ENCODE measurements at regions not wholly inside any gene's neighbourhood (a gene's known extent, or its start where the extent isn't known, plus 50 kb on each side); places are given as distances from the start of the nearest gene placed in this dataset.

DNA sequence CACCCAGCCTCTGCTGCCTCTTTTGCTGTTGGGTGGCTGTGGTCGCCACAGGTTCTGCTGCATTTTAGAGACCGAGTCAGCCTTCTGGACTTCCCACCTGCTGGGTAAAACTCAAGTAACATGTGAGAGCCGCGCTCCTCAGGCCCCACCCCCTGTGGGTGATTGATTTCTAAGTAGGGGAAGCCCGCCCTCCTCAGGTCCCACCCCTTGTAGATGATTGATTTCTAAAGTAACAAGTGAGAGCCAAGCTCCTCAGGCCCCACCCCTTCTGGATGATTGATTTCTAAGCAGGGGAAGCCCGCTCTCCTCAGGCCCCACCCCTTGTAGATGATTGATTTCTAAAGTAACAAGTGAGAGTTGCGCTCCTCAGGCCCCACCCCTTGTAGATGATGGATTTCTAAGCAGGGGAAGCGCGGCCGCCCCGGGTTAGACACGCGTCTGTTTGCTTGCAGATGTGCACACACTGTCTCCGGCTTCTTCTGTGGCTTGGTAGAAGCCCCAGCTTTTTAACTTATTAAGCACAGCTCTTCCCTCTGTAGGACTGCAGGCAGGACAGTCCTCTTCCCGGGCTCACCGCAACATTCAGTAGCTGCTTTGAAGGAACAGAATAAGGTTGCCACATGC, 83.4 kb downstream of the FAM43A start:
- DNase-seq (ENCODE audit: low read depth in 2 of 2), result peak; percentile 76 to 93

DNA sequence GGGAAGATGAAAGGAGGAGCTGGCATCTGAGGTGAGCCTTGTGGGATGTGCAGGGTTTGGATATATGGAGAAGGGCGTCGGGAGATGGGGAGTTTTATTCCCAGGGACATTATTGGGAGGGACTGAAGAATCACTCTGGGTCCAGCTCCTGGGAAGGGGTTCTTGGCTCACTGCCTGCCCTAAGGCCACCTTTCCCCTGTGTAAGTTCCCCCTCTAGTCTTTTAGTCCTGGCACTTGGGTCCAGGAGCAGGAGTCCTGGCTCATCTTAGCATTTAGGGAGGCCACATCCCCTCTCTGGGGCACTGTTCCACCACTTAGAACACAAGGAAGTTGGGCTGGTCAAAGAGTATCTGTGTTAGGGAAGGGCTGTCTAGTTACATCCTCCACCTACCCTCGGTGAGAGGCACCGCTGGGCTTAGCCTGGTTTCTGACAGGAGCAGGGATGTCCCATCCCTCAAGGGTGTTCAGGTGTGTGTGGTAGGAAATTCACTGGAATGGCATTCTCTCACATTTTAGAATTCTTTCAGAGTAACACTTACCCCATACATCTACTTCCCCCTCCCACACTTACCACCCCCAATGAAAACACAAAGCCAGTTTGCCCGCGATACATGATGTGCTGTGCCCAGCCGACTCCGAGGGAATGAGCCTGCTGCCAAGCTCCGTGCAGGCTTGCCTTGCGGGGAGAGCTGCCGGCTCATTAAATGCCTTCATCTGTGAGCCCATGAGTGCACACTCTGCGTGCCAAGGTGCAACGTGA, 86.7 kb downstream of the FAM43A start:
- DNase-seq (ENCODE audit: low read depth in 2 of 2), result no peak

GRCh38 chr3:194773216-194773615, 87.5 kb downstream of the FAM43A start:
- no peak for DNase-seq (ENCODE audit: low read depth in 2 of 2)

DNA sequence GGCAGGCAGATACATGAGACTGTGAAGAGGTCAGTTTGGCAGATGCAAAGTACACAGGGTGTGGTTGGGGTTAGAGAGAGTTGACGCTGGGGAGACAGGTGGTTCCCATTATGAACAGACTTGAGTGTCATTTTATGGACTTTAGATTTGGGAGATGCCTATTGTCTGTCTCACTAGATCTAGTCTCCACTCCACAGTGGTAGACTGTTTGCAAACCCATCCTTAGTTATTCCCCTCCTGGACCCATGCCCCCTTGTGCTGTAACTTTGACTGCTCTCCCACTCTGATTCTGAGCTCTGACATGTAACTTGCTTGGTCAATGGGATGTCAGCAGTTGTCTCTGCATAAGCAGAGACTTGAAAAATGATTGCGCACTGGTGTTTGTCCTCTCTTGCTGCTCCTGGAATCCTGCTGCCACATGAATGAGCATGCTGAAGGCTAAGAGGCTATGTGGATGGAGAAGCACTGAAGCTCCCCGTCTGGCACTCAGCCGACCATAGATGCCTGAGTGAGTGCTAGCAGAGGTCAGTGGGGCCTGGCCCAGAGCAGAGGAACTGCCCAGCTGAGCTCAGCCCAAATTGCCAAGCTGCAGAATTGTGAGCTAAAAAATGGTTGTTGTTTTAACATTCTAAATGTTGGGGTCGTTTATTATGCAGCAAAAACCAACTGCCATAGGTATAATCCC, 88.2 kb downstream of the FAM43A start:
- no peak for DNase-seq (ENCODE audit: low read depth in 2 of 2)

- no peak for DNase-seq (ENCODE audit: low read depth in 2 of 2)
Measured at GRCh38 chr3:194775266-194775665, 89.6 kb downstream of the FAM43A start.

DNA sequence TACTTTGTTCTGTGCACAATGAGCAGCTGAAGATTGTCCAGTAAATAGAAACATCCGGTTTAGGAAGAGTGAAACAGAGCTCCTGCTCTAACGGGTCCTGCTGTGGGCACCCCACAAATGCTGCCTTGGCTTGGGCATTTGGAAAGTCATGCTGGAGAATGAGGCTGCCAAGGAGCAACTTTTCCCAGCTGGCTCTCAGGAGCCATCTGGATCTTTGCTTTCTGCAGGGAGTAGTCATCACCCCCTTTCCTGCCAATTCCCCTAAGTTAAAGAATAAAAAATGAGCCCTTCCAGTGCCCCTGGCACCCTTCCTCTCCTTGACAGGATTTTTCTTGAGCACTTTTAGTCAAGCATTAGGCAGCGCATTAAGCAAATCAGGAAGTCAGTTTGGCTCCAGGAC, 90.0 kb downstream of the FAM43A start:
- no peak for DNase-seq (ENCODE audit: low read depth in 2 of 2)

GRCh38 chr3:194777729-194778128, 92.0 kb downstream of the FAM43A start:
- no peak for DNase-seq (ENCODE audit: low read depth in 2 of 2)

DNA sequence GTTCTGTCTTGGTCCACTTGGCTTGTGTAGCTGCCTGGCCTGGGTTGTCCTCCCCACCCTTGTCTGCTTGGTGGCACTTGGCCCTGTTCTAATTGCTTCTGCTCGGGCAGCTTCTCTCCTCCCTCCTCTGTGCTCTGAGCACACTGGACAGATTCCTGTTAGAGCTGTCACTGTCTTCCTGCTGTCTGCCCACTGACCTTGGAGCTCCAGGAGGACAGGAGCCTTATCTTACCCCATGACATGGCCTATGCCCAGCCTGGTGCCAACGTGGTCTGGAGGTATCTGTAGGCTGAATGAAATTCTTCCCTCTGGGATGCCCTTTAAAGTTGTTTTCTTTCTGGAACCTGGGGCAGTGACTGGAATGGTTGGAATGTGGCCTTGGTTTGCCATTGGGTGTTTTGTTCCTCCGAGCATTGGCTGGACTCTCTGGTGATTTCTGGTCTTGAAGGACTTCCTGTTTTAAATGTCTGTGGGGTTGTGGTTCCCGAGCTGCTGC, 94.1 kb downstream of the FAM43A start:
- no peak for DNase-seq (ENCODE audit: low read depth in 2 of 2)

- DNase-seq (ENCODE audit: low read depth in 2 of 2), result no peak
Measured at GRCh38 chr3:194780706-194781105, 95.0 kb downstream of the FAM43A start.

GRCh38 chr3:194781617-194782016, 95.9 kb downstream of the FAM43A start:
- no peak for DNase-seq (ENCODE audit: low read depth in 2 of 2)

DNA sequence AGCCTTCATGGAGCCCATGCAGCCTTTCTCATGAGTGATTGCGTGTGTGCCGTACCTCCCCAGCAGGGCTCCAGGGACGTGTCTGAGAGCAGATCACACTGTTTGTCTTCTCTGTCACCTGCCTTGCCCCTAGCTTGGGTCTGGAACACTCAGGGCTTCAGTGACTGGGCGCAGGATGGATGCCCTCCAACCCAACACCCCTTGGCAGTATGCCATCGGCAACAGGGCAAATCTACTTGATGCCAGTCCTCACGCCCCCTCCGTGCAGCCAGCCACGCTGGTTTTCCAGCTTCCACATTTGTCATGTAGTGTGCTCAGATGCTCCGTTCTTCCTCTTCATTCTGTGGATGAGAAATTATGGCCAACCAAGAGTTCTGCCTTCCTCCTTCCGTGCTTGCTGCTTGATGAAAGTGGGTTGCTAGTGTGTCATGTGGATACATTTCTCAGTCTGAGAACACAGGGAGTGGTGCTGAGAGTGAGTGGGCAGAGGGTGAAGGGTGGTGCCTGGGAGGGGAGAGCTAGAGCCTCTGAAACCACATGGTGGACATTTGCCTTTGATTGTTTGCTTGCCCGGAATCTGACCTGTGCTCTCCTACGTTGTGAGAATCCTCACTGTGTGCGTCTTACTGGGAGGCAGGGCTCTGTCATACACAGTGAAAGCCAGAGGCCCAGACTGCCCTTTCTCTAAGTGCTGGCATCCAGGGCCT, 97.2 kb downstream of the FAM43A start:
- DNase-seq (ENCODE audit: low read depth in 2 of 2), result no peak

DNA sequence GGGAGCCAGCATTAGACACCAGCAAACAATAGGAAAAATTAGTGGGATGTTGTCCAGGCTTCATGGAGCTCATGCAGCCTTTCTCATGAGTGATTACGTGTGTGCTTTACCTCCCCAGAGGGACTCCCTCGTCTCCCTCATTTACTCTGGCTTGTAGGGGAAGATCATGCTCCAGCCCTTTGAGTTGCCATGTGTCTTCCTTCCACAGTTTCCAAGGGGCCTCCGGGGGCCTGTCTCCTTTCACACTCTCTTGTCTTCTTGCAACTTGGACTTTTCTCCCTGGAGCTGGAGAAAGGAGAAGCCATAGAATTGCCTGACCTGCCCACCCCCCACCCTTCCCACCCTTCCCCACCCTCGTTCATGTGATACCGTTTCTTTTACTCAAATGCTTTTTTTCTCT, 98.7 kb downstream of the FAM43A start:
- DNase-seq (ENCODE audit: low read depth in 2 of 2), result no peak

- DNase-seq (ENCODE audit: low read depth in 2 of 2), result no peak
Measured at GRCh38 chr3:194785315-194785714, 99.6 kb downstream of the FAM43A start.

DNA sequence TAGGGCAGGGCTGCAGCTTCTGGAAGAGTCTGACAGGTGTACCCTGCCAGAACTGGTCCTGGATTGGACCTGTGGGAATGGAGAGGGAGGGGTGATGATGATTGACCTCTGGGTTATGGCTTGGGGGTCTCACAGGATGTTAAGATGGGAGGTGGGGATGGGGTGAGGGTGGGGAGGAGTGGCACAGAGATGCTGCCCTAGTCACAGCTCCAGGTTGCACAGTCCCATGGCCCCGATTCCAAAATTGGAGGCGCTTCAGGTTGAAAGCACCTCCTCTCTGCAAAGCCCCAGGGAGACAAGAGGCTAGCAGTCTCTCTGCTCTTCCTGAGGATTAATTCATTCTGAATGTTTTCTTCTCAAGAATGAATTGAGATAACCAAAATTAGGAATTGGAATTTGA, 101.4 kb downstream of the FAM43A start:
- DNase-seq (ENCODE audit: low read depth in 2 of 2), result no peak

DNA sequence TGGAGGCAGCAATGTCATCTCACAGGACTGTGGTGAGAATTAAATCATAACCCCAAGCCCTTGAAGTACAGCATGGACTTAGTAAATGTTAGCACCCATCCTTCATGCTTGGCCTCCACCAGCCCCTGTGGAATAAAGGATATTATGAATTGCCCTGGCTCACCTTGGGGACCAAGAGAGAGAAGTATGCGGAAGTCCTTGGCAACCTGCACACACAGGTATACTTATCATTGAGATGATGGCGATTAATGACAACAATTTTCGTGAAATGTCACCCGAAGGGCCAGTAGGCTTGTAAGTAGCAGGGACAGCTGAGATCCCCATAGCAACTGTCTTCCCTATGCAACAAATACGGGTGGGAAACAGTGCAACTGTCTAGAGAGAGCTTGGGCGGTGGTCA, 102.0 kb downstream of the FAM43A start:
- no peak for DNase-seq (ENCODE audit: low read depth in 2 of 2)

DNA sequence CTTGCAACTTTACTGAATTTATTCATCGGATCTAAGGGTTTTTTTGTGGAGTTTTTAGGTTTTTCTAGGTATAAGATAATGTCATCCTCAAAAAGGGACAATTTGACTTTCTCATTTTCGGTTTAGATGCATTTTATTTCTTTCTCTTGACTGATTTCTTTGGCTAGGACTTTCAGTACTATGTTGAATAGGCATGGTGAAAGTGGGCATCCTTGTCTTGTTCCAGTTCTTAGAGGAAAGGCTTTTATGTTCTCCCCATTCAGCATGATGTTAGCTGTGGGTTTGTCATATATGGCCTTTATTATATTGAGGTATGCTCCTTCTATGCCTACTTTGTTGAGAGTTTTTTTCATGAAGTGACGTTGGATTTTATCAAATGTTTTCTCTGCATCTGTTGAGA, 106.7 kb downstream of the FAM43A start:
- no peak for DNase-seq (ENCODE audit: low read depth in 2 of 2)

DNA sequence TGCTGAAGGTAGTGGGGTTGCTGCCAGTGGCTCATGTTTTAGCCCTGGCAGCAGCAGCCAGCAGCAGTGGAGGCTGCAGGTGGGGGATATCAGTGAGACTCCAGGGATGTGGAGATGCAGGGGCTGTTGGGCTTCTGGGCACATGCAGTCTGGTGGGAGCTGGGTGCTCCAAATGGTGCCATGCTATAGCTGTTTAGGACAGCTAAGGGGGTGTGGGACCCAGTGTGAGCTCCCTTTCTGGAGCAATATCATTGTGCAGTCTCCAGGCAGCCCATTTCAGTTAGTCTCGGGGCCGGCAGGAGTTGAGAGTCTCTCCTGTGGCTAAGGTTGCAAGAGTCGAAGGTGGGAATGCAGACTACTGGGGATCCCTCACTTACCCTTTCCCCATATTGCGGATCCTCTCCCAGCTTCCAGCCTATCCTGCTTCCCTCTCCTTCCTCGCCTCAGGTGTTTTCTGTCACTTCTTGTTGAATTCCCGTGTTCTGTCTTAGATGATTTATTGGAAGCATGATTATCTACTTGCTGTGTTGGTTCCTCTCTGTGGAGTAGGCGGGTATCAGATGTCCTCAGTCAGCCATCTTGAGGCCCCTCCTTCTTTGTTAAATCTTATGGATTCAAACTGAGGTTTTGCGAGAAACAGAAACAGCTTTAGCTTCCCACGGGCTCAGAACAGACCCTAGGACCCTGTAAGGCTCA, 112.0 kb downstream of the FAM43A start:
- DNase-seq (ENCODE audit: low read depth in 2 of 2), result no peak

- DNase-seq (ENCODE audit: low read depth in 2 of 2), result no peak
Measured at GRCh38 chr3:194798486-194798885, 112.8 kb downstream of the FAM43A start.

DNA sequence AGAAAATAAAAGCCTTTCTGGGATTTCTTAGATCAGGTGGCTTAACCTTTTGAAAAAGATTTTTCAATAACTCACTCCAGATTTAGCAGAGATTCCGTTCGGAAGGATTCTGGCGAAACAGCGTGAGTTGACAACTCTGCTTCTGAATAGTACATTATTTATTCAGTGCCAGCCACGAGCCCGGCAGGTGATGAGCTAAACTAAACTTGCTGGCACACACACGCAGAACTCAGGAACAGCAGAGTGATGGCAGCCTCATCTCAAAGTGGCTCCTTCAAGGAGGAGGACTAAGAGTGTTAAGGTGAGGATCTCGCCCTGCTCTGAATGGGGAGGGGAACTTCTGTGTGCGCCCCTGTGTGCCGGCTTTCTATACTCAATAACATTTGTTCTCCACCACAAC, 114.3 kb downstream of the FAM43A start:
- no peak for DNase-seq (ENCODE audit: low read depth in 2 of 2)

DNA sequence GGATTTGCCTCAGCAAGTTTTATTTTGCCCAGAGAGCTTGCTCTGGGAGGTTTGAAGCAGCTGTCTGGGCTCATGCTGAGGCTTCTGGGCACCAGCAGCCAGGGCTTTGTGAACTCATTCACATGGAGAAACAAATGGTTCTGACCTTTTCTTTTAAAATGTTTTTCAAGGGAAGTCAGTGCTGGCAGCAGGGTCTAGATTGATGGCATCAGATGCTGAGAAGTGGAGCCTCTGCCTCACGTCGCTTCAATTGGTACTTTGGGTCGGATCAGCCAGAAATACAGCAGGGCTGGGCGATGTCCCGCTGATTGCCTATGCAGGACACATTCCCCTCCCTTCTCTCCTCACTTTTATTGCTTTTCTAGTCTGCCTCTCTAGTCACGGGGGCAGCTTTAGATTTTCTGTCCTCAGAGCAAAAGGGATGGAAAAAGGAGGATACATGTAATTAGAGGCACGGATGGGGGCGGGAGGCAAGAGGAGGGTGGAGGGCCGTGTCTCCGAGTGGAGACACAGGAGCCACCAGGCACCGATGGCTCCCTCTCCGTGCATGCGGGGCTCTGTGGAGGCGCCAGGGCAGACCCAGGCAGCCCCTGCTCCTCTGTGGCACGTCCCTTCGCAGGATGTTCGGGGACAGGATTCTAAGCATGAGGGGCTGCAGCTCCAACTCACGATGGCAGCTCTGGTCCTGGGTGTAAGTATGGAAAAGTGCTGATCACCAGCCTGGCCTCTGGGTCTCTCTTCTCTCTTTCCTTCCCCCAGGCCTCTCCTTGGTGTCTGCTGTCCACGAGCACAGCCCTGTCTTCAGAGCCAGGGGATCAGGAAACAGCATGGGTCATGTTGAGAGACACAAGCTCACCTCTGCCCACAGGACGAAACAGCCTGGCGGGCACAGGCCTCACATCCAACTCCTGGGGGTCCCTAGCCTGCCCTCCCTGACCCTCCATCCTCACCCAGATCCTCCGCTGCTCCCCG, 116.1 kb downstream of the FAM43A start:
- DNase-seq (ENCODE audit: low read depth in 2 of 2), result no peak
